ENCODE measurements at regions not wholly inside any gene's neighbourhood (a gene's known extent, or its start where the extent isn't known, plus 50 kb on each side); places are given as distances from the start of the nearest gene placed in this dataset.

DNA sequence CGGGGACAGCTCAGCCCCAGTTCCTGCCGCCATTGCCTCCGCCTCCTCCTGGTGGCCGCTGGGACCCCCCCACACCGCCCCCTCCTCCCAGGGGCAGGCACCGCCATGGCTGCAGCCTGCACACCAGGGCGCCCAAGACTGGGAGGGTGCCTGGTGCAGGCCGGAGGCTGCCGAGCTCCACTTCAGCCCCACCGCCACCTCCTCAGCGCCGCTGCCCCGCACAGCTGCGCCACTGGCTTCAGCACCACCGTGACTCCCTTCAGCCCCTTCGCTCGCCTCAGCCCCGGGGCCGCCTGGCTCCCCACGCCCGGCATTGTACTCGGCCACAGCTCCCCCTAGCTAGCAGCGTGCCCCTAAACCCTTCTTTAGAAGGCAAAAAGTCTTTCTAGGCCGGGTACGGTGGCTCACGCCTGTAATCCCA is 131.1 kb downstream of the CRYBB2 start:
- no peak for DNase-seq (ENCODE audit: low read depth in 3 of 3)

DNA sequence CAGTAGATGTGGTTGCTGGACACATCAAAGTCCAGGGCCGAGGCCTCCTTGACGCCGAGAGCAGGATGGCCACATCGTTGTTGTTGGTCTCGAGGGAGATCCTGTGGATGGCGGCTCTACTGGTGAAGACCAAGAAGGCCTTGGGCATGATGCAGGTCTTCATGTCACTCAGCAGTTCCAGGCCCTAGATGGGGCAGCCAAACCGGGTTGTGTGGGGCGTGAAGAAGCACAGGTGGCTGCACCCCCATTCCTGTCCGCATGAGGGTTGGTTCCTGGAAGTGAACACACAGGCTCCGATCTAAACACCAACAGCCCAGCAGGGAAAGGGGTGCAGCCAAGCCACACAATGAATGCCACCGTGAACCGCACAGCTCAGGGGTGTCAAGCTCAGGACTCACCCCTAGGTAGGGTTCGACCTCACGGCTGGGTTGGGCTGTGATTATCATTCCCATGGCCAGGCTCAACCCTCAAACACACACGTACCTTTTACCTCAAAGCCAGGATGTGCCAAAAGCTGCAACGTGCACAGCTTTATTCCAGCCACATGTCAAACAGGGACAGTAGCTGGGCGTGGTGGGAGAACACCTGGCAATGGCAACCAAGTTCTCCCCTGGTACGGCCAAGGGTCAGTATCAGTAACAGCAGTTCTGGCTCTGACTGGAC is 132.3 kb downstream of the CRYBB2 start:
- no peak for DNase-seq (ENCODE audit: low read depth in 3 of 3)

DNA sequence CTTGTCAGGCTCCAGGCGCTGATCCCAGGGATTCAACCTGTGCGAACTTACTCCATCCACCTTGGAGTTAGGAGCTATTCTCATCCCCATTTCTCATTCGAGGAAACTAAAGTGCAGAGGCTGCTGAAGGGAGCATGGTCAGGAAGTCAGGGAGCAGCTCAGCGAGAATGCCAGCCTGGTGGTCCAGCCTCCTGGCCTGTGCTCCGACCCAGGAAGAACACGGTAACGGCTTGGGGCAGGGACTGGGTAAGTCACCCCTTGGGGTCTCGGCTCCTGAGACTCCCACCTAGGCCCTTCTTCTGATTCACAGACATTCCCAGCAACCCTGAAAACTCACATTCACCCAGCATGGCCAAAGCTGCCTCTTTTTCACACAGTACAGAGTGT is 132.8 kb downstream of the CRYBB2 start:
- DNase-seq (ENCODE audit: low read depth in 3 of 3): no peak

DNA sequence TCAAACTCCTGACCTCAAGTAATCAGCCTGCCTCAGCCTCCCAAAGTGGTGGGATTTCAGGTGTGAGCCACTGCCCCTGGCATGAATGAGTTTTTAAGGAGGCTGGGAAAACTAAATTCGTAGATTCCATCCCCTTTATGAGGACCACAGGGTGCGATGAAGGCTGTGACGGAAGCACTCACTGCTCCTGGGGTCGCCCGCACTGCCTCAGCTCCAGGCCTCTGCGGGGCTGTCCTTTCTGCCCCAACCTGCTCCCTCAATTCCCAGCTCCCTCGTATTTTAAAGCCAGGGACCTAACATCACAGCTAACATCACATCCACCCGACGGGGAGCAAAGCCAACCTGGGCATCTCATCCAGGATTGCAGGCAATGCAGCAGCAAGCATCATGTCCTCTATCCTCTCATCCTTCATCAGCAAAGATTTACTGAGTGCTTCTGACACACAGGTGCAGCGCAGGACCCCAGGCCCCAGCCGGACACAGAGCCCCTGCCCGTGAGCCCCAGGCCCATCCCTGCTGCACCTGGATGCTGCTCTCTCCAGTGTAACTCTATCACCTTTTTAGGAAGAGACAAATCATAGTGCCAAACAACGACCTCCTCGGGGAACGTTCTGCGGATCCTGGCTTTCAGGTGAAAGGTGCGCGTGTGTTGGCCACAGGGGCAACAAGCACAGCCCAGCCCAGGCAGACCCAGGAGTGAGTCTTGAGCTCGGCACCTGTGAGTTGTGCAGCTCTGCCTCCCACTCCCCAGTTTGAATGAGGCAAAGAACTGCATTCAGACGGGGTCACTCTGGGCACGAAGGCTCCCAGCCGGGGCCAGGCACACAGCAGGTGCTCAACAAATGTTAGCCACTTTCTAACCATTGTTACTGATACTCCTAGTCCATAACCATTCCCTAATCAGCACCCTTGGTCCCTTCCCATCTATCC is 134.3 kb downstream of the CRYBB2 start:
- DNase-seq (ENCODE audit: low read depth in 3 of 3): no peak

DNA sequence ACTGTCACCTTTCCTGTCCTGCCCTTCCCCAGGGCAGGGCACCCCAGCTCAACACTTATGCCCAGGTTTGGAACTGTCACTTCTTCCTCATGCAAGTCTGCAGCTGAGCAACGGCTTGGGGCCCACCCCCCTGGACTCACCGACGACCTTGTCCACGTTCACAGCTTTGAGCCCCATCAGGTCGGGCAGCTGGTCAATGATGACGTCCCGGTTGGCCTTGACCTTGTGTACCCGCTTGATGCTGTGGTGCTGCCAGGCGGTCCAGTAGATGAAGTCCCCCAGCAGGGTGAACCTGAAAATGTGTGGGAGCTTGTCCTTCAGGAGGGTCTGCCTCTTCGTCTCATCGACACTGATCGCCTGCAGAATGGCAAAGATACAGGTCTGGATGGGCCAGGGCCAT is 135.0 kb downstream of the CRYBB2 start:
- no peak for DNase-seq (ENCODE audit: low read depth in 3 of 3)

DNA sequence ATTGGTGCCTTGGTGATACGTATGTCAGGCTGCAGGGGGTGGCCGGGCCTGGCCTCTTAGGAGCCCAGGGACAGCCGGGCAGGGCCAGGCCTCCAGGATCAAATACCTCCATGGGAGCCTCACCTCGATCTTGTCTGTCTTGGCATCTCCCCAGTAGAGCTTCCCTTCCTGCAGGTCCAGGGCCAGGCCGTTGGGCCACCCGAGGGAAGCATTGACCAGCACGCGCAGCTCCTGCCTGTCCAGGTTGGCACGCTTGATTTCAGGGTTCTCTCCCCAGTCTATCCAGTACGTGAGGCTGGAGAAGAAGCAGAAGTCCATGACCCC is 137.7 kb downstream of the CRYBB2 start:
- DNase-seq (ENCODE audit: low read depth in 3 of 3): no peak

DNA sequence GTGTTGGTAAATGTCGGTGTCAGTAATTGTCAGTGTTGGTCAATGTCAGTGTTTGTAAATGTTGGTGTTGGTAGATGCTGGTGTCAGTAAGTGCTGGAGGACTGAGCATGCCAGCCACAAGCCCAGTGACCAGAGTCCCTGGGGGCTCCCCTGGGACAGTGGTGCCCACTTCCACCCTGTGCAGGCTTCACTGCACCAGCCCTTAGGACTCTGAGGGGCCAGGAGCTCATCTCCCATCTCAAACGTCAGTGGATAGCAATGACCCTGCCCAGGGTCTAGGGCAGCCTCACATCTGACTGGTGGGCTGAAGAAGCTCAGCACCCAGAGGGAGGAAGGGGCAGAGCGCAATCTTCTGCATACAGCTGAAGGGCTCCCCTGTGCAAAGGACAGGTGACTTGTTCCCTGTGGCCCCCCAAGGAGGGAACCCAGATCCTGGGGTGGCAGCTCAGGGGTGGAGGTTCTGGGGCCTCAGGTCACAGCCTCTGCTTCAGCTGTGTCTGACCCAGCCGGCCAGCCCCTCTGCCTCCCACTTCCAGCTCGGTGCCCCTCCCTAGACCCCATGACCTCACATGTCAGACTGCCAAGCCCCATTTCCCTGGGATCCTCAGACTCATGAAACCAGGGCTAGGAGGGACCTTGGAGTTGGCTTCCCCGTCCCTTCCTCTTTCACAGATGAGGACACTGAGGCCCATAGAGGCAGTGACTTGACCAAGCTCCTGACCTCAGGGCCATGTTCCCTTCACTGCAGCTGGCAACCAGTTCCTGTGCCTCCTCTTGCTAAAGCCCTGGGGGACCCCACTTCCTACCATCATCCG is 138.4 kb downstream of the CRYBB2 start:
- no peak for DNase-seq (ENCODE audit: low read depth in 3 of 3)

DNA sequence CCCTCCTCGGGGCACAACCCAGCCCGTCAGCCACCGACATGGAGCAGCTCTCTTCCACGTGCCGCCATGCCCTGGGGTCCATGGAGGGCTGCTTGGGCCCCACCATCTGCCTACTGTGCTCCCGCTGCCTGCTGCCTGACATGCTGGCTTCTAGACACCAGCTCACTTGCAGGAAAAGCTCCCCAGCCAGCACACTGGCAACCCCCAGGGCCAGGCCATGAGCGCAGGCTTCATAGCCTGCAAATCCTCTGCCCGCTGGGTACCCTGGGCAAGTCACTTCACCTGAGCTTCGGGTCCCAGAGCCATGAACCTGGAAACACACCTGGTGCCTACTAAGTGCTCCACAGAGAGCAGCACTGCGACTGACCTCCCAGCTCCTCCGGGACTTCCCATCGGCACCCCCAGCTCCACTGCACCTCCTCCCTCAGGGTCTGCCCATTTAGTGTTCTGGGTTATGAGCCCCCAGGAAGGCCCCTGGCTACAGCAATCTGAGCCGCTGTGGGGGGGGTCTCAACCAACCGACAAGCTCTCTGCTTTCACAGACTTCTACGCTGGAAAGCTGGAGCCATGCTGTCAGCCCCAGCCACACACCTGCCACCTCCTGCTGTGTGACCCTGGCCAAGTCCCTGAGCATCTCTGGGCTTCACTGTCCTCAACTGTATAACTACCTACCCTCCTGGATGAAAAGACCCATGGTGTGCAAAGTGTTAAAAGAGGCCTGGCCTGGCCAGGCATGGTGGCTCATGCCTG is 139.2 kb downstream of the CRYBB2 start:
- DNase-seq (ENCODE audit: low read depth in 3 of 3): no peak

DNA sequence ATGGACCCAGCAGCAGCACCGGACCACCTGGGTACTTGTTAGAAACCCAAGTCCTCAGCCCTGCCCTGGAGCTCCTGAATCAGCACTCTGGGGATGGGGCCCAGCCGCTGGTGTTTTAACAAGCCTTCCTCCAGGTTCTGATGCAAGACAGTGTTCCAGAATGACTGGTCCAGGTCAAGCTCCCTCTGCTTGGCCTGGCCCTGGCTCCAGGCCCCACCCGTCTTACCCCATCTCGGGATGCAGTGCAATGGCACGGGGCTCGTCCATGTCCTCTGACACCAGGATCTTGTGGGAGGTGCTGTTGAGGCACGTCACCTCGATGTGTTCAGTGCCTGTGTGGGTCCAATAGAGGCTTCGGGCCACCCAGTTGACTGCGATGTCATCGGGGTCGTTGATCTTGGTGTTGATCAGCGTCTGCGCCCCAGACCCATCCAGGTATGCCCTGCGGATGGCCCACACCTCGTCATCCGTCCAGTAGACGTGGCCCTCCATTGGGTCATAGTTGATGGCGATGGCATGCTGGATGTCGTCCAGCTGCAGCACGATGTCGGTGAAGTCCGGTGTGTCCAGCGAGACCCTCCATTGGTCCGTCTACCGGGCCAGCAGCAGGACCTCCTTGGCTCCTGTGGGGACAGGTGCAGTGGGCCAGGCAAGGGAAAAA is 140.3 kb downstream of the CRYBB2 start:
- DNase-seq (ENCODE audit: low read depth in 3 of 3): no peak

DNA sequence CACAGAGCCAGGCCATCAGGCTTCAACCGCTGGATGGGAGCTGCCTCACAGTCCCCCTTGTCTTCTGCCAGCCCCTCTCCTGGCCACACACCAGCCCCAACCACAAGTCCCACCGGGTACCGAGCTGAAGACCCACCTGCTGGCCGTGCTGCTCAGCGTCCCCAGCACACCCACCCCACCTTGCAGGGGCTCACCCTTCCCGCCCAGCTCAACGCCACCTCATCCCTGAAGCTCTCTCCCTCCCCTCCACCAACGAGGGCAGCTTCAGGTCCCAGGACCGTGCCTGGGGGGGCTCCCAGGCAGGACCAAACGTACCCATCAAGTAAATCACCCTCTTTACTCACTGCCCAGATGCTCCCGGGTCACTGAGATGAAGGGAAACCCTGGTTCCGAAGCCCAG is 141.0 kb downstream of the CRYBB2 start:
- no peak for DNase-seq (ENCODE audit: low read depth in 3 of 3)

DNA sequence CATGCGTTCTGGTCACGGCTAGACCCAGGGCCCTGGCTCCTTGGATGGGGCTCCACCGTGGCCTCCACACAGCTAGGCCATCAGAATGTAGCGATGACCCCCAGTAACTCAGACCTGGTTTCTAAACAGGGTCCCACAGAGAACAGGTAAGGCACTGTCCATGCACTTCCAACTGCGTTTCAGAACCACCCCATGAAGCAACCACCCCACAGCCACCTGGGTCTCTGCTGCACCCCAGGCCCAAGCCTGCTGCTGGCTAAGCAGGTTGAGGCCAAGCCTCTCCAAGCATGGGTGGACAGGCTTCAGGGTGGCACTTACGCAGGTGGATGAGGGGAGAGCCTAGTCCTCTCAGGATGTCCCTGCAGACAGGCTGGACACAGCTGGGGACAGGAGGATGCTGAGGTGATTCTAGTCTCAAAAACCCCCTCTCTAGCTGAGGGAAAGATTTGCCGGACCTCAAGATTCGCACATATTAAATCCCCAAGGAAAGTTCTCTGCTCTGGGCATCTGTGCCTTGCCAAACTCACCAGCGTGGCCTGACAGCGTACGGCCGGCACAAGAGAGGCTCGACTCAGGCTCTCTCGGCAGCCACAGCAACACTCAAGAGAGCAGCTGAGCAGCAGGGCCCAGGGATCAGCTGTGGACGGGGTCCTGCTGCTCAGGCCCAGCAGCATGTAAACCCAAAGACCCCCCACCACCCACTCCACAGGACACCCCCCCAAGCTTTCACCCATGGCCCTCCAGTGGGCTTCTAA is 141.6 kb downstream of the CRYBB2 start:
- DNase-seq (ENCODE audit: low read depth in 3 of 3): no peak

DNA sequence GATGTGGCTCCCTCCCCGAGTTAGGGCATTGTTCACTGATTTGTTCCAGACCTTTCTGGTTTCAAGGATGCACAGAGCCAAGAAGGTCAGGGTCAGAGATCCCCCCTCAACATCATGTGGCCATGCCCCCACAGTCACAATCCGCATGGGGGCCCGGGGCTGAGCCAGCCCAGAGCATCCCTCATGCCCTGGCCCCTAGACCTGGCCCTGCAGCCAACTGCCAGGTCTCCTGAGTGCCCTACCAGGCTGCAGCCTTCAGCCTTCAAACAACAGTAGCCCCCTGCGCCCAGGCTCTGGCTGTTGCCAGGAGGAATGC is 142.4 kb downstream of the CRYBB2 start:
- no peak for DNase-seq (ENCODE audit: low read depth in 3 of 3)

DNA sequence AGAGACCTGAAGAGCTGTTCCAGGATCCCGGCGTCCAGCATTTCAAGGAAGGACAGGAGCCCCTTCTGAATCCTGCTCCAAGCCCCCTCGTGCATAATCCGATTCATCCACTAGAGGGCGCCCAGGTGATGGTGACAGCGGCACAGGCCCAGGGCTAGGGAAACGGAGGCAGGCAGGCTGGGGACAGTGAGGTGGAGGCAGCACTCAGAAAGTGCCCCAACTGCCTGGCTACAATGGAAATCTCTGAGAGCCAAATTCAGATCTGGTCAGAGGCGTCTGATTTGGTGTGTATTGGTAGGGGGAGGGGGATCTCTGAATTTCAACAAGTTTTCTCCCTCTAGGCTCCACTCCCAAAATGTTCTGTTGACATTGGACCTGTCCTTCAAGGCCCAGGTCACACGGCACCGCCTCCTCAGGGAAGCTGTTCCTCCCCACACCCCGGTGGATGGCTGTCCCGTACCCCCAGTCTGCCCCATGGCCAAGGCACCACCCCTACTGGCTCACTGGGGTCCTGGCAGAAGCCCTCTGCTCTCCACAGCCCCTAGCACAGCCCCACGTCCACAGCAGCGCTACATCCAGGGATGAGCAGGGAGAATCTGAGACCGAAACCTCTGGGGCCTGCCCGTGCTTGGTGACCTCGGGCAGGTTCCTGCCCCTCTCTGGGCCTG is 142.9 kb downstream of the CRYBB2 start:
- peak; percentile 45 to 54 (median 50) for DNase-seq (ENCODE audit: low read depth in 3 of 3)

DNA sequence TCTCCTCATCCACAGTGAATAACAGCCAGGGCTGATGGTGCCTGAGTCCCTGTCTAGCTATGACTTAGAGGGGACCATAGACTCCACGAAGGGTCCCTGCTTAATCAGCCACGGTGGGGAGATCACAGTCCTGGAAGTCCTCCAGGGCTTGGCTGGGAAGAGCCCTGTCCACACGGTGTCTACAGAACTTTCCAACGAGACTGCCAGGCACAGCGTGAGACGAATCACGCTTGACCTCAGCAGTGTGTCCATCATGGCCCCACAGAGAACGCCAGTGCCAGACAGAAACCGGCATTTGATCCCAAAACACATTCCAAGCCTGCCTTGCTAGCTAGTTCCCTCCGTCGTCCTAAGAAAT is 143.4 kb downstream of the CRYBB2 start:
- no peak for DNase-seq (ENCODE audit: low read depth in 3 of 3)

DNA sequence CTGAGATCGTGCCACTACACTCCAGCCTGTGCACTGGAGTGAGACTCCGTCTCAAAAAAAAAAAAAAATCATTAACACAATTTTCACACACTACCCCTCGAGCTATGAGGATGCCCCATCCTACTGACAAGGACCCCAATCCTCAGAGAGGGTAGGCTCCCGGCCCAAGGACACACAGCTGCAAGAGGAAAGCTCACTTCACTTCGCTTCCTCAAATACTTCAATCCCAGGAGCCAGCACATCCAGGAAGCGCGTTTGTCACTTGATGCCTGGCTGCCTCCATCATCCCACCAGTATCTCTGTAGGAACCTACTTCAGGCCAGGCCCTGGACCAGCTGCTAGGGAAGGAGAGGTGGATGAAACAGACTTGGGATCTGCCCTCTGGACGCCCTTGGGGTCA is 144.0 kb downstream of the CRYBB2 start:
- DNase-seq (ENCODE audit: low read depth in 3 of 3): no peak

DNA sequence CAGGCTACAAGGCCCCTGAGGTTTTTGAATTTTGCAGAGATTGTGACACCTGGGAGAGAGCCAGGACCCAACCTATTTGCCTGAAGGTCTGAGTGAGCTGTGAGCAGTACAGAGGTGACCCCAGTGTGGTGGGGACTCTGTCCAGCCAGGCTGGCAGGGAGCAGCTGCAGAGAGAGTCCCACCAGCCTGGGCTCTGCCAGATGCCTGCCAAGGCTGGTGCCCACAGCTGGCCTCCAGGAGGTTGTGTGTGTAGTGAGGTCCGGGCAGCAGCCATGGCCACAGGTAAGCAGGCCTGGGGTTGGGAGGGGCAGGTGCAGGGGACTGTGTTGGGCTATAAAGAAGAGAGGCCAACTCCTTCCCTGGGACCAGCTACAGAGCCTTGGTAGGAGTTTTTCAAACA is 144.8 kb downstream of the CRYBB2 start:
- DNase-seq (ENCODE audit: low read depth in 3 of 3): no peak

DNA sequence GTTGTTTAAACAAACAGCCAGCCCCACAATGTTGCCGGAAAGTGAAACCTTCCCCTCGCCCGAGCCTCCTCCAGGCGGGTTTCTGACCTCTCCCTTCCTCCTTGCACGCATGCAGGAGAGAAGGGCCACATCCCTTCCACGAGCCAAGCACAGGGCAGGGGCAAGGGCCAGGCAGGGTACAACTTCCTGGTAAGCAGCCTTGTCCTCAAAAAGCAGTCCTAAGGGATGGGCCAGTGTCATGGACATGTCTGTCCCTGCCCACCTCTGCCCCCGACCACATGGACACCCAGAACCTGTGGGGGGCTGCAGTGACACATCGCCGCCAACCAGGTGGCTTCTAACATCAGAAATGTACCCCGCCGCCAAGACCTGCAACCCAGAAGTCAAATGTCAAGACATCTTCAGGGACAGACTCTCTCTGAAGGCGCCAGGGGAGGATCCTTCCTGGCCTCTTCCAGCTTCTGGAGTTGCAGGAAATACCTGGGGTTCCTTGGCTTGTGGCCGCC is 145.3 kb downstream of the CRYBB2 start:
- DNase-seq (ENCODE audit: low read depth in 3 of 3): no peak

DNA sequence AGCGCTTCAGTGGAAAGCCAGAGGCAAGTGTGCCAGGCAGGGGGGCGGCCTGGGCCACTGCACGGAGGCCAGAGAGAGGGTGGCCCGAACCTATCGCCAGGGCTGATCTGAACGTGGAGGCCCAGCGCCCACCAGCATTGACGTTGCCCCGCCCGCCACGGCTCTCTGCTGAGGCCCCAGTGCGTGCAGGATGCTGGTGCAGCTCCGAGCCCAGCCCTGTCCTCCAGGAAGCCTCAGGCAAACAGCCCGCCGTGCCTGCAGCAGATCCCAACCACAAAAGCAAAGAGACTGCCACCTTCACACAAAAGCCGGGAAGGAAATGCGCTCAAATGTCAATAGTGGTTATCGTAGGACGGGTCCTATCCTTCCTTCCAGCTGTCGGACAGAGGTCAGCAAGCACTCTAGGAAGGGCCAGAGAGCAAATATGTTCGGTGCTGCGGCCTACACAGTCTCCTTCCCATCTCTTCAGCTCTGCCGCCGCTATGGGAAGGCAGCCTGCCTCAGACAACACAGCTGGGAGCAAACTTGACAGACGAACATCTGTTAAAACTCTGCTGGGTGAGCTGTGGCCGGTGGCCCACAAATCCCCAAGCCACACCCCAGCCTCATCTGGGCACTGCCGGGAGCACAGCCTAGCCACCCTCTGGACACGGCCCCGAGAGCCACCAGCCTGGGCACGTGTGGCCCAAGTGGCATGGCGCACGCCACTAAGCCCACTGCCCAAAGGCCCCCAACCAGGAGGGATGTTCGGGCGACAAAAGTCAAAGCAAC is 146.2 kb downstream of the CRYBB2 start:
- DNase-seq (ENCODE audit: low read depth in 3 of 3): no peak

DNA sequence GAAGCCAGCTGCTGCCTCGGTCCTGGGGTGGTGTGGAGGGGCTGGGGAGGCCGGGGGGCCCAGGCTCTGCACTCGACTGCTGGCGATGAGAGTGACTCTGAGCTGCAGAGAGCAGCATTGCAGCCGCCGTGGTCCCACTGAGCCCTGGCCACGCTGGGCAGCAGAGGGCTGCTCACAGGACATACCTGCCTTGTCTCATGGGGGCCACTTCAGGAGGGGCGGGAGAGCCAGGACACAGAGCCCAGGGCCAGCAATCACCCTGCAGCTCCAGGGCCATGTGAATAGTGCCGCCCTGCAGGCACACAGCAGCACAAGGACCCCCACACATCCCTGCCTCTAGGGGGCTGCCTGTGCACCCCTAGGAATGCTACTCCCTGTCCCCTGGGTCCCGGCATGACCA is 147.0 kb downstream of the CRYBB2 start:
- no peak for DNase-seq (ENCODE audit: low read depth in 3 of 3)

Measured in stimulated activated CD4-positive, alpha-beta T cell treated with anti-CD3 and anti-CD28 coated beads, TNF-alpha, amount 100 ng/mL, for 4 hours (primary cell).